Endodermal cell (in vitro differentiated cells): ENCODE measurements at regions not wholly inside any gene's neighbourhood (a gene's known extent, or its start where the extent isn't known, plus 50 kb on each side); places are given as distances from the start of the nearest gene placed in this dataset.

ENCODE experiments used
- DNase-seq: peaks from one replicate; pipeline ENCODE4 v3.0.0-alpha.2; 2017
- H3K27ac ChIP-seq: 2 replicates; pipeline ENCODE4 v1.5.1; 2013; ENCODE audit warnings: mild to moderate bottlenecking, low read depth, low read length, moderate library complexity
- H3K27me3 ChIP-seq: 2 replicates; pipeline ENCODE4 v1.6.1; 2013; ENCODE audit warnings: mild to moderate bottlenecking, low read length, moderate library complexity; ENCODE audit not compliant: insufficient read depth, control insufficient read depth, poor library complexity, severe bottlenecking
- H3K36me3 ChIP-seq: 2 replicates; pipeline ENCODE4 v1.7.0; 2013; ENCODE audit warnings: mild to moderate bottlenecking, low read length, moderate library complexity; ENCODE audit not compliant: control insufficient read depth, insufficient read depth
- H3K4me1 ChIP-seq: one replicate; pipeline ENCODE4 v1.7.0; 2013; ENCODE audit warnings: low read length; ENCODE audit not compliant: control insufficient read depth, insufficient read depth
- H3K4me3 ChIP-seq: 2 replicates; pipeline ENCODE4 v1.5.1; 2013; ENCODE audit warnings: mild to moderate bottlenecking, low read length, moderate library complexity
- H3K9ac ChIP-seq: 2 replicates; pipeline ENCODE4 v1.6.1; 2013; ENCODE audit warnings: mild to moderate bottlenecking, low read length, moderate library complexity; ENCODE audit not compliant: poor library complexity, severe bottlenecking; ENCODE audit errors: extremely low read depth
- H3K9me3 ChIP-seq: 2 replicates; pipeline ENCODE4 v1.6.1; 2013; ENCODE audit warnings: mild to moderate bottlenecking, low read length, moderate library complexity; ENCODE audit not compliant: control insufficient read depth
- H3K27ac Mint-ChIP-seq: 2 replicates; pipeline ENCODE4 v1.8.0; 2020; ENCODE audit warnings: mixed read lengths
- H3K27me3 Mint-ChIP-seq: 2 replicates; pipeline ENCODE4 v1.8.0; 2021; ENCODE audit warnings: mild to moderate bottlenecking, mixed read lengths; ENCODE audit not compliant: insufficient read depth
- H3K36me3 Mint-ChIP-seq: 2 replicates; pipeline ENCODE4 v1.8.0; 2020; ENCODE audit warnings: low read depth, mixed read lengths
- H3K4me1 Mint-ChIP-seq: 2 replicates; pipeline ENCODE4 v1.8.0; 2020; ENCODE audit warnings: mixed read lengths
- H3K4me3 Mint-ChIP-seq: 2 replicates; pipeline ENCODE4 v1.8.0; 2020; ENCODE audit warnings: mild to moderate bottlenecking, moderate library complexity, mixed read lengths
- H3K9me3 Mint-ChIP-seq: 2 replicates; pipeline ENCODE4 v1.8.0; 2020; ENCODE audit warnings: mild to moderate bottlenecking, mixed read lengths
- WGBS, 2 experiments: methylation state at CpG; one replicate each; pipeline versions ENCODE4 v1.1.5 to v1.1.7; 2013; ENCODE audit warnings: missing lambda C conversion rate in 2 of 2, mixed read lengths in 1 of 2; ENCODE audit not compliant: insufficient coverage in 1 of 2, insufficient read length in 1 of 2; 5-methylcytosine and 5-hydroxymethylcytosine counted together
- TF ChIP-seq, protein P1 (sequence below): fragments of 200-600 bp; sonication (generic); conservative IDR thresholded peaks from 2 replicates; pipeline ENCODE4 v1.5.0; 2021; ENCODE audit warnings: antibody characterized with exemption, mild to moderate bottlenecking

DNA sequence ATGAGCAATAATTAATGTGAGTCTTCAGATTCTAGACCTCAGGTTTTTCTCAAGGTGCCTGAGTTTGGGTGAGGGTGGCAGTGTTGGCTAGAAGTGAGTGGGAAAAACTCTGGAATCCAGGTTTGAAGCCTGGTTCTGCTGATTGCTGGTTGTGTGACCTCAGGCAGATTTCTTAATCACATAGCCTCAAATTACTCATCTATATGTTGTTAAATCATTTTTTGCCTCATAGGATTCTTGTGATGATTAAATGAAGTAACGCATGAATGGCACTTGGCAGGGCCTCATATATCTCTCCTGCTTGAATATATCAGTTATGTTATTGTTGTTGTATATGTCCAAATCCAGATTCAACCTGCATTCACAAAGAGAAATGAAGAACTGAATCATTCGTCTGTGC, 60.5 kb downstream of the NR2F2 start:
- Histone ChIP-seq H3K27me3 (peaks cover 51% of the 10 kb centered on the region), H3K9ac (no peak overlapping the region), H3K4me3 (no peak overlapping the region), H3K36me3 (no peaks in the 10 kb centered on the region), H3K27ac (no peak overlapping the region), H3K4me1 (no peaks in the 10 kb centered on the region), H3K9me3 (no peaks in the 10 kb centered on the region)
- H3K36me3 Mint-ChIP-seq, result no peaks in the 10 kb centered on the region
- no peak overlapping the region for H3K27ac Mint-ChIP-seq
- no peak overlapping the region for H3K4me3 Mint-ChIP-seq
- TF ChIP-seq, protein P1, sequence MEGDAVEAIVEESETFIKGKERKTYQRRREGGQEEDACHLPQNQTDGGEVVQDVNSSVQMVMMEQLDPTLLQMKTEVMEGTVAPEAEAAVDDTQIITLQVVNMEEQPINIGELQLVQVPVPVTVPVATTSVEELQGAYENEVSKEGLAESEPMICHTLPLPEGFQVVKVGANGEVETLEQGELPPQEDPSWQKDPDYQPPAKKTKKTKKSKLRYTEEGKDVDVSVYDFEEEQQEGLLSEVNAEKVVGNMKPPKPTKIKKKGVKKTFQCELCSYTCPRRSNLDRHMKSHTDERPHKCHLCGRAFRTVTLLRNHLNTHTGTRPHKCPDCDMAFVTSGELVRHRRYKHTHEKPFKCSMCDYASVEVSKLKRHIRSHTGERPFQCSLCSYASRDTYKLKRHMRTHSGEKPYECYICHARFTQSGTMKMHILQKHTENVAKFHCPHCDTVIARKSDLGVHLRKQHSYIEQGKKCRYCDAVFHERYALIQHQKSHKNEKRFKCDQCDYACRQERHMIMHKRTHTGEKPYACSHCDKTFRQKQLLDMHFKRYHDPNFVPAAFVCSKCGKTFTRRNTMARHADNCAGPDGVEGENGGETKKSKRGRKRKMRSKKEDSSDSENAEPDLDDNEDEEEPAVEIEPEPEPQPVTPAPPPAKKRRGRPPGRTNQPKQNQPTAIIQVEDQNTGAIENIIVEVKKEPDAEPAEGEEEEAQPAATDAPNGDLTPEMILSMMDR, result no peak
- DNase-seq, result no peak
- no peaks in the 10 kb centered on the region for H3K9me3 Mint-ChIP-seq
- peaks cover 71% of the 10 kb centered on the region for H3K27me3 Mint-ChIP-seq
- WGBS, 2 experiments, result 67 to 95% methylated on average over 1 of the region's 2 CpGs
- peaks cover 6% of the 10 kb centered on the region for H3K4me1 Mint-ChIP-seq

DNA sequence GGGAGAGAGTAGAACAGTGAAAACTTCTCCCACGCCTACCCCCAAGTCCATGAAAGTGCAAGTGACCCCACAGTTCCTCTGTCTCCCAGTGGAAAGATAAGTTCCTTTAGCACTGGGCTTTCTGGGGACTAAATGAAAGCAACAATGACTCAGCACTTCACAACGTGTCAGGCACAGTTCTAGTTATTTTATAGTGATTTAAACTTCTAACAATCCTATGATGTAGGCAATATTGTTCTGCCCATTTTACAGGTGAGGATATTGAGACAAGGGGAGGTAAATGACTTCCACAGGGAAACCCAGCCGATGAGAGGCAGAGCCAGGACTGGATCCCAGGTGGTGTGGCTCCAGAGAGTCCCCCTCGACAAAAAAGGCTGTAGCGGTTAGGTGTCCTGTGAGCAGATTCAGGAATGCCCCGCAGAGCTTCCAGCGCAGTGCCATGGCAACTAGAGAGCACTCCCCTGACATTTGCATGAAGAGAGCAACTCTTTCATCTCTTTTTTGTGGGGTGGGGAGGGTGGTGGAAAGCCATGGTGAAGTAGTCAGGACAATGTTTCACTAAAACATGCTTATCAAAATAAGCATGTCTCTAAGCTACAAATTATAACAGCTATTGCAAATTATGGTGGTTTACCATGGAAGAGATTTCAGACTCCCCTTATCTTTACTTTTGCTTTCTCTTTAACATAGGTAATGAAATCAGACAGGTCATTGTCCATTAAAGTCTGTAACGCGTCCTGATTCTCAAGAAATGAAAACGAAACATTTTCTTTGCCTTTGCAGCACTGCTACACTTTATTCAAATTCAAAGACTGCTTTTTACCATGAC, 62.1 kb downstream of the NR2F2 start:
- H3K4me3 Mint-ChIP-seq, result no peak overlapping the region
- Histone ChIP-seq H3K4me1 (no peaks in the 10 kb centered on the region), H3K27me3 (peaks cover 65% of the 10 kb centered on the region), H3K27ac (no peak overlapping the region), H3K9me3 (no peaks in the 10 kb centered on the region), H3K4me3 (no peak overlapping the region), H3K9ac (no peak overlapping the region), H3K36me3 (no peaks in the 10 kb centered on the region)
- H3K9me3 Mint-ChIP-seq, result no peaks in the 10 kb centered on the region
- TF ChIP-seq, protein P1, result no peak
- no peaks in the 10 kb centered on the region for H3K36me3 Mint-ChIP-seq
- peaks cover 78% of the 10 kb centered on the region for H3K27me3 Mint-ChIP-seq
- WGBS, 2 experiments, result 46 to 58% methylated on average over 8 to 10 of the region's 10 CpGs
- H3K4me1 Mint-ChIP-seq, result peaks cover 6% of the 10 kb centered on the region
- H3K27ac Mint-ChIP-seq, result no peak overlapping the region
- DNase-seq, result peak; percentile 72

DNA sequence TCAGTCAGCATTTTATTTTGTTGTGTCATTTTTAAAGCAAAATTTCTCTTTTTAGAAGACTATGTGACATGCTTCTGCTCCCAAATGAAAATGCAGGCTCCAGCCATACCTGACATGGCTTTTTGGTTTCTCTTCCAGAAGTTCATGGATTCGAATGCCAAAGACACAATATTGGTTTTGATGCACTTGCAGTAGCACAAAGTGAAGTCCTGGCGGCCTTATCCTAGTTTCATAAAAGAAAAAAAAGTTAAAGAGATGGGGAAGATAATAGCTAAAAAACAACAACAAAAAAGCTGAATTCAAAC, 62.7 kb downstream of the NR2F2 start:
- H3K27me3 Mint-ChIP-seq, result peaks cover 79% of the 10 kb centered on the region
- Histone ChIP-seq H3K9ac (no peak overlapping the region), H3K9me3 (no peaks in the 10 kb centered on the region), H3K4me3 (no peak overlapping the region), H3K36me3 (no peaks in the 10 kb centered on the region), H3K27me3 (peaks cover 65% of the 10 kb centered on the region), H3K27ac (no peak overlapping the region), H3K4me1 (no peaks in the 10 kb centered on the region)
- H3K27ac Mint-ChIP-seq, result no peak overlapping the region
- H3K9me3 Mint-ChIP-seq, result no peaks in the 10 kb centered on the region
- H3K36me3 Mint-ChIP-seq, result no peaks in the 10 kb centered on the region
- TF ChIP-seq, protein P1, result no peak
- no peak for DNase-seq
- H3K4me1 Mint-ChIP-seq, result peaks cover 6% of the 10 kb centered on the region
- 83 to 93% methylated on average over 2 of the region's 2 CpGs for WGBS, 2 experiments
- no peak overlapping the region for H3K4me3 Mint-ChIP-seq
